HG03521 (cell line): ENCODE measurements at regions not wholly inside any gene's neighbourhood (a gene's known extent, or its start where the extent isn't known, plus 50 kb on each side); places are given as distances from the start of the nearest gene placed in this dataset.
"Not testable (repeated sequence)": the region's sequence is repeated elsewhere in the genome, so short reads cannot be mapped to it uniquely, and the experiment has no call there.

Experiments
- ATAC-seq: cut with Tn5 transposase; IDR thresholded peaks from one replicate; pipeline ENCODE4 v1.9.1; 2021; ENCODE audit warnings: mild to moderate bottlenecking, moderate library complexity; ENCODE audit not compliant: unreplicated experiment

GRCh38 chr5:118606940-118607339 is 381.4 kb downstream of the DTWD2 start:
- no peak for ATAC-seq

GRCh38 chr5:118605761-118606160 is 382.6 kb downstream of the DTWD2 start:
- ATAC-seq, result no peak

- ATAC-seq, result no peak
Observed at GRCh38 chr5:118604106-118604505, 384.2 kb downstream of the DTWD2 start.

- no peak for ATAC-seq
Observed at GRCh38 chr5:118603278-118603677, 385.1 kb downstream of the DTWD2 start.

- no peak for ATAC-seq
Observed at GRCh38 chr5:118598311-118598710, 390.0 kb downstream of the DTWD2 start.

- ATAC-seq, result no peak
Observed at GRCh38 chr5:118597543-118597942, 390.8 kb downstream of the DTWD2 start.

GRCh38 chr5:118596255-118596654 is 392.1 kb downstream of the DTWD2 start:
- ATAC-seq, result no peak

- no peak for ATAC-seq
Observed at GRCh38 chr5:118593003-118593328, 395.4 kb downstream of the DTWD2 start.

- ATAC-seq, result no peak
Observed at GRCh38 chr5:118592229-118593002, 395.9 kb downstream of the DTWD2 start.

GRCh38 chr5:118590806-118591205 is 397.5 kb downstream of the DTWD2 start:
- no peak for ATAC-seq

GRCh38 chr5:118580949-118581348 is 407.4 kb downstream of the DTWD2 start:
- no peak for ATAC-seq

GRCh38 chr5:118578093-118578492 is 410.3 kb downstream of the DTWD2 start:
- no peak for ATAC-seq

GRCh38 chr5:118577621-118578020 is 410.7 kb downstream of the DTWD2 start:
- no peak for ATAC-seq

- ATAC-seq, result not testable (repeated sequence)
Observed at GRCh38 chr5:118570276-118570675, 418.1 kb downstream of the DTWD2 start.

- not testable (repeated sequence) for ATAC-seq
Observed at GRCh38 chr5:118569596-118569995, 418.8 kb downstream of the DTWD2 start.

- no peak for ATAC-seq
Observed at GRCh38 chr5:118565335-118565971, 422.9 kb downstream of the DTWD2 start.

GRCh38 chr5:118561971-118562370 is 426.4 kb downstream of the DTWD2 start:
- ATAC-seq, result no peak

GRCh38 chr5:118561235-118561634 is 427.1 kb downstream of the DTWD2 start:
- no peak for ATAC-seq

GRCh38 chr5:118558871-118559270 is 429.5 kb downstream of the DTWD2 start:
- no peak for ATAC-seq

GRCh38 chr5:118557251-118557661 is 431.1 kb downstream of the DTWD2 start:
- ATAC-seq, result no peak

- no peak for ATAC-seq
Observed at GRCh38 chr5:118556792-118557191, 431.6 kb downstream of the DTWD2 start.

- no peak for ATAC-seq
Observed at GRCh38 chr5:118555727-118556126, 432.6 kb downstream of the DTWD2 start.

- no peak for ATAC-seq
Observed at GRCh38 chr5:118554981-118555380, 433.4 kb downstream of the DTWD2 start.
